DMS 273 (cell line): ENCODE measurements at regions not wholly inside any gene's neighbourhood (a gene's known extent, or its start where the extent isn't known, plus 50 kb on each side); places are given as distances from the start of the nearest gene placed in this dataset.
"Not testable (repeated sequence)": the region's sequence is repeated elsewhere in the genome, so short reads cannot be mapped to it uniquely, and the experiment has no call there.

Source experiments
- DNase-seq: peaks from one replicate; lab custom pipeline; 2025; ENCODE audit not compliant: unreplicated experiment; lab: John Stamatoyannopoulos, UW

GRCh38 chr2:155908567-155908966 lies 424.0 kb downstream of the NR4A2 start:
- no peak for DNase-seq

GRCh38 chr2:155907211-155907610 lies 425.3 kb downstream of the NR4A2 start:
- DNase-seq, result no peak

GRCh38 chr2:155905657-155906056 lies 426.9 kb downstream of the NR4A2 start:
- DNase-seq, result peak; percentile 22

GRCh38 chr2:155904720-155905119 lies 427.8 kb downstream of the NR4A2 start:
- no peak for DNase-seq

GRCh38 chr2:155902635-155903034 lies 429.9 kb downstream of the NR4A2 start:
- no peak for DNase-seq

GRCh38 chr2:155895016-155895415 lies 437.5 kb downstream of the NR4A2 start:
- DNase-seq, result no peak

GRCh38 chr2:155880382-155880781 lies 452.1 kb downstream of the NR4A2 start:
- peak; percentile 16 for DNase-seq

- not testable (repeated sequence) for DNase-seq
These were observed 452.6 kb downstream of the NR4A2 start for GRCh38 chr2:155879900-155880299.

- no peak for DNase-seq
These were observed 460.1 kb downstream of the NR4A2 start for GRCh38 chr2:155872396-155872795.

- no peak for DNase-seq
These were observed 460.6 kb downstream of the NR4A2 start for GRCh38 chr2:155871940-155872339.

GRCh38 chr2:155867564-155867963 lies 465.0 kb downstream of the NR4A2 start:
- no peak for DNase-seq

GRCh38 chr2:155866477-155866876 lies 466.0 kb downstream of the NR4A2 start:
- DNase-seq, result no peak

GRCh38 chr2:155852156-155852555 lies 480.4 kb downstream of the NR4A2 start:
- no peak for DNase-seq

GRCh38 chr2:155846259-155846658 lies 486.3 kb downstream of the NR4A2 start:
- DNase-seq, result no peak

GRCh38 chr2:155844461-155844860 lies 488.1 kb downstream of the NR4A2 start:
- DNase-seq, result no peak

- DNase-seq, result no peak
These were observed 490.4 kb downstream of the NR4A2 start for GRCh38 chr2:155842103-155842502.

GRCh38 chr2:155841442-155841841 lies 491.1 kb downstream of the NR4A2 start:
- peak; percentile 17 for DNase-seq

- no peak for DNase-seq
These were observed 491.9 kb downstream of the NR4A2 start for GRCh38 chr2:155840661-155841060.

- DNase-seq, result no peak
These were observed 492.5 kb downstream of the NR4A2 start for GRCh38 chr2:155839991-155840390.

GRCh38 chr2:155839436-155839835 lies 493.1 kb downstream of the NR4A2 start:
- DNase-seq, result no peak

- no peak for DNase-seq
These were observed 496.1 kb downstream of the NR4A2 start for GRCh38 chr2:155836439-155836838.

- DNase-seq, result peak; percentile 4
These were observed 501.5 kb downstream of the NR4A2 start for GRCh38 chr2:155830817-155831579.

- peak; percentile 15 for DNase-seq
These were observed 502.2 kb downstream of the NR4A2 start for GRCh38 chr2:155830351-155830750.
